GM19397 (cell line): ENCODE measurements at regions not wholly inside any gene's neighbourhood (a gene's known extent, or its start where the extent isn't known, plus 50 kb on each side); places are given as distances from the start of the nearest gene placed in this dataset.
"Not testable (repeated sequence)": the region's sequence is repeated elsewhere in the genome, so short reads cannot be mapped to it uniquely, and the experiment has no call there.

ENCODE experiments used
- ATAC-seq: cut with Tn5 transposase; IDR thresholded peaks from one replicate; pipeline ENCODE4 v1.9.1; 2021; ENCODE audit warnings: mild to moderate bottlenecking, moderate library complexity; ENCODE audit not compliant: unreplicated experiment

DNA sequence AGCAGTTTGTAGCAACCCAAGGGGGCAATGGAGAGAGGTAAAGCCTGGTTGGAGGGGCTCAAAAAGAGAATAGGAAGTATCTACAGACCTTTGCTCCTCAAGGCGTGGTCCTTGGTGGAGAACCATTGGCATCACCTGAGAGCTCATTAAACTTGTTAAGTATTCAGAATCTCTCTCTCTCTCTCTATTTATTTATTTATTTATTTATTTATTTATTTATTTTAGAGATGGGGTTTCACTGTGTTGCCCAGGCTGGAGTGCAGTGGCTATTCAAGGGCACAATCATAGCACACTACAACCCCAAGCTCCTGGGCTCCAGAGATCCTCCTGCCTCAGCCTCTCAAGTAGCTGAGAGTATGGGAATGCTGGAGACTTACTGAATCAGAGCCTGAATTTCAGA is 193.1 kb upstream of the ADCY2 start:
- no peak for ATAC-seq

- ATAC-seq, result no peak
Observed at GRCh38 chr5:7207979-7208378, 188.0 kb upstream of the ADCY2 start.

GRCh38 chr5:7208938-7209337 is 187.0 kb upstream of the ADCY2 start:
- no peak for ATAC-seq

DNA sequence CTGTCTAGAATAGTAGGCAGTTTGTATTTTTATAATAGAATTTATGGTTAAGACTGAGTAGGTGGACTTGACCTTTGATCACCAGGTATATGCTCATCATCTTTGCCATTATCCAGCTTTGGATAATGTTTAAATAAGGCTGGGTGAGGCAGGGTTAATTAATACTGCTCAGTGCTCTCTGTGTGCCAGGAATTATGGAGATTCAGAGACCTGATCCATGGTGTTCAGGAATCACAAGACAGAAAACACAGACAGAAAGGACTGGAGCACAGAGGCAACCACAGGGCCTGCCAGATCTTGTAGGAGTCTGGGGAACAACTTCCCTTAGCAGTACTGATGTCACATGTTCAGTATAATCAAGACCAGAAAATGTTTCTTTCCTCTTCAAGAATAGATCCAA is 186.3 kb upstream of the ADCY2 start:
- no peak for ATAC-seq

GRCh38 chr5:7210549-7210948 is 185.4 kb upstream of the ADCY2 start:
- no peak for ATAC-seq

GRCh38 chr5:7213525-7213924 is 182.4 kb upstream of the ADCY2 start:
- ATAC-seq, result no peak

- ATAC-seq, result no peak
Observed at GRCh38 chr5:7214906-7215416, 181.0 kb upstream of the ADCY2 start.

GRCh38 chr5:7218141-7218540 is 177.8 kb upstream of the ADCY2 start:
- ATAC-seq, result no peak

DNA sequence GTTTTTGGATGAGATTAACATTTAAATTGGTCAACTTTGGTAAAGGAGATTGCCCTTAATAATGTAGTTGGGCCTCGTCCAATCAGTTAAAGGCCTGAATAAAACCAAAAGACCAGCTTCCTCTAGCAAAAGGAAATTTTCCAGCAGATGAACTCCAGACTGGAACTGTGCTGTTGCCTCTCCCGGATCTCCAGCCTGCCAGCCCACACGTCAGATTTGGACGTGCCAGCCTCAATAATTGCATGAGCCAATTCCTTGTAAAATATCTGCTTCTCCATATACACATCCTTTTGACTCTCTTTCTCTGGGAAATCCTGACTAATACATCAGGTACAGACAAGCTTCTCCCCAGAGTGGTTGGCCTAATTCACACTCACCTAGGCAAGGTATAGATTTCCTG is 175.8 kb upstream of the ADCY2 start:
- ATAC-seq, result no peak

- ATAC-seq, result no peak
Observed at GRCh38 chr5:7221041-7221440, 174.9 kb upstream of the ADCY2 start.

GRCh38 chr5:7225826-7226225 is 170.1 kb upstream of the ADCY2 start:
- no peak for ATAC-seq

GRCh38 chr5:7242118-7242710 is 153.7 kb upstream of the ADCY2 start:
- ATAC-seq, result no peak

DNA sequence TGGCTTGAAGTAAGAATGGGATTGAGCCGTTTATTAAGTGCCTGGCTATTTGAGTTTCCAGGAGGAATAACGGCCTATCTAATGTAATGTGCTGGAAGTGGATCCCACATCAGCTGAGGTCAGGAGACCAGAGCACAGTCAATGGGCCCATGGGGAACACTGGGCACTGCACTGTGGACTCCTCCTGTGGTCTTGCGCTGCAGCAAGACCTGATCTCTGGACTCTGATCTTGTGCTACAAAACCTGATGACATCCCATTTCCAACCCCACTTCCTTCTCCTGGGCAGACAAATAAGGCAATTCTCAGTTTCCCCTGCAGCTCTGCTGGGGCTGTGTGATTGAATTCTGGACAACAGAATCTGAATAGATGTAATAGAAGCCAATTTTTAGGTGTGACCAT is 151.7 kb upstream of the ADCY2 start:
- no peak for ATAC-seq

DNA sequence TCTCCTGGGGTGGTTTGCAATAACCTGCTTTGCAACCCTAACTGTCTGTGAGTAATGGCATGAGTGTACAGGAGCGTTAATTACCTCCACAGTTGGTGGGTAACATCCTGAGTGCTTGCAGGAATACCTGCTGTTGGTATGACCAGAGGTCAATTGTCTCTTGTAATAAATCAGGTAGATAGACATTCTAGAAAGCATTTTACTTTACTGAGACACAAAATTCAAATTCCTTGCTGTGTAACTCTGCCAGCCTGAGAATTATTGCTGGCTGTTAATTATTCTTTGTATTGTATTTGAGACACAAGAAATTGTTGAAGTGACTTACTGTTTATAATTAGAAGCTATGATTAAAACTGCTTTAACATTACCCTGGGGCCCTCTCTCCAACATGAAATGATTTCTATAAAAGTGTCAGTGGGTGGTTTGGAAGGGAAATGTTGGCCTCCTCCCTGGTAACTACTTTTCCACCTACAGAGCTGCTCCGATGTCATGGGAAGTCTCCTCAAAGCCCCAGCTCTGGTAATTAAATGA is 150.8 kb upstream of the ADCY2 start:
- no peak for ATAC-seq

DNA sequence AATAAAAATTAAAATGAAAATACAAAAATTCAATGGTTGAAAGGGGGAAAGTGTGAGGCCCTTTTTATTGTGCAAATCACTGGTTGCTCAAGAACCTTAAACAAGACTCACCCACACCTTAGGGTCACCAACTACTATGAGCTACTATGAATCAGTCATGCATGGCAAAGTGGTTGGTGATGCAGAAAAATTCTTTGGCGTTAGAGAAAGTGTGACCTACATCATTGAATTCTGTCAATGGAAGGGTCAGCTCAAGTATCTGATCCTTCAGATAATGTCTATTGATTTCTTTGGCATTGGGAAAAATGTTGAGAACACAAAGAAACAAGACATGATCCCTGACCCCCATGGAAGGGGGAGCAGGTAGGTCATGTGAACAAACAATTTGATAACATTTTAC is 149.7 kb upstream of the ADCY2 start:
- no peak for ATAC-seq

GRCh38 chr5:7250004-7250403 is 145.9 kb upstream of the ADCY2 start:
- ATAC-seq, result no peak

- ATAC-seq, result no peak
Observed at GRCh38 chr5:7250611-7251010, 145.3 kb upstream of the ADCY2 start.

DNA sequence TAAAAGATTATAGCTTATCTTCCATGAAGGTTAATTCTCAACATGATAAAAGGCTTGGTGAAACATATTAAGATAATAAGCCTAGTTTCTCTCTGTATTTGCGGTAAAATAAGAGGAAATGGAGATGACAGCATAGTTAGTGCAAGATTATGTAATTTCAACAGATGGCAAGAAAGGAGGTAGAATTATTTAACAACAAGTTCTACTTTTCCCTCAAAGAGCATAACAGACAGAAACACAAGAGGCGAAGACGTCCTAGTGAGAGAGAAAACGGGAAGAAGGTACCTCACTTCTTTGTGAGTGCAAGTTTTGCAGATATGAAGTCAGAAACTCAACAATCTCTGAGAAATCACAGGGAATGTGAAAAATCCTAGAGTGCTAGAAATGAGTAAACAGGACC is 144.8 kb upstream of the ADCY2 start:
- no peak for ATAC-seq

DNA sequence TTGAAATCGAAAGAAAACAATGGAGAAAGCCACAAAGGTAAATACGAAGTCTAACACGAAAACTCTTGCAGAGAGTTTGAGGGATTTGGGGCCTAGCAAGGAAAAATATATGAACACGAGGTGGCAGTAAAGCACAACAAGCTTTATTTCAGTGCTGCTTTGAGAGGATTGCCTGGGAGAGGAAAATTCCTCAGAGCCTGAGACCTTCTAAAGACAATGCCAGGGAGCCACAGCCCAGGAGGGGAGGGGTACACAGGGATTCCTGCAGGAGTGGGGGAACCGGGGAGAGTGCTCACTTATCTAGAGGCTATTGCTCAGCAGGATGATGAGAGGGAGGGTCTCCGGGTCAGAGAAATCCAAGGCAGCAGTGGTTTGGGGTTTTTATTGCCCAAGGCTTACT is 134.9 kb upstream of the ADCY2 start:
- no peak for ATAC-seq

- no peak for ATAC-seq
Observed at GRCh38 chr5:7261900-7262299, 134.0 kb upstream of the ADCY2 start.

GRCh38 chr5:7263398-7264015 is 132.4 kb upstream of the ADCY2 start:
- ATAC-seq, result not testable (repeated sequence)

DNA sequence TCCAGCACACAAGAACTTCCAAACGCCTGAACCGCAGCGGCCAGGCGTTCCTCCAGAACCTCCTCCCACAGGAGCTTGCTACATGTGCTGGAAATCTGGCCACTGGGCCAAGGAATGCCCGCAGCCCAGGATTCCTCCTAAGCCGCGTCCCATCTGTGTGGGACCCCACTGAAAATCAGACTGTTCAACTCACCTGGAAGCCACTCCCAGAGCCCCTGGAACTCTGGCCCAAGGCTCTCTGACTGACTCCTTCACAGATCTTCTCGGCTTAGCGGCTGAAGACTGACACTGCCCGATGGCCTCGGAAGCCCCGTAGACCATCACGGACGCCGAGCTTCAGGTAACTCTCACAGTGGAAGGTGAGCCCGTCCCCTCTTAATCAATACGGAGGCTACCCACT is 130.2 kb upstream of the ADCY2 start:
- not testable (repeated sequence) for ATAC-seq

DNA sequence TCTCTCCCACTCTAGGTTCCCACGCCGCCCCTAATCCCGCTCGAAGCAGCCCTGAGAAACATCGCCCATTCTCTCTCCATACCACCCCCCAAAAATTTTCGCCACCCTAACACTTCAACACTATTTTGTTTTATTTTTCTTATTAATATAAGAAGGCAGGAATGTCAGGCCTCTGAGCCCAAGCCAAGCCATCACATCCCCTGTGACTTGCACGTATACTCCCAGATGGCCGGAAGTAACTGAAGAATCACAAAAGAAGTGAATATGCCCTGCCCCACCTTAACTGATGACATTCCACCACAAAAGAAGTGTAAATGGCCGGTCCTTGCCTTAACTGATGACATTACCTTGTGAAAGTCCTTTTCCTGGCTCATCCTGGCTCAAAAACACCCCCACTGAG is 127.2 kb upstream of the ADCY2 start:
- not testable (repeated sequence) for ATAC-seq
